ENCODE measurements at regions not wholly inside any gene's neighbourhood (a gene's known extent, or its start where the extent isn't known, plus 50 kb on each side); places are given as distances from the start of the nearest gene placed in this dataset.
A peak's percentile ranks its signal among the peaks of the same experiment; 100 is the strongest.

DNA sequence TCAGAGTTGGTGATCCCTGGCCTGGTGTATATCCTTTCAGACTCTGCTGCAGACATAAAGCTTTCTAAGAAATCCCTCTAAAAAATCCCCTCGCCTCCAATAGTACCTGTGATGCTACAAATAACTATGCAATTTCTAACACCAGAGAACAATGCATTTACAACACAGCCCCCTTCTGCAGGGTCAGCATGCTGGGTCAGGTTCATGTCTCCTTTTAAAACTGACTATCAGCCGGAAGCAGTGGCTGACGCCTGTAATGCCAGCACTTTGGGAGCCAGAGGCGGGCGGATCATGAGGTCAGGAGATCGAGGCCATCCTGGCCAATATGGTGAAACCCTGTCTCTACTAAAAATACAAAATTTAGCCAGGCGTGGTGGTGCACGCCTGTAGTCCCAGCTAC is 77.0 kb upstream of the SPATA12 start:
- no peak for DNase-seq

DNA sequence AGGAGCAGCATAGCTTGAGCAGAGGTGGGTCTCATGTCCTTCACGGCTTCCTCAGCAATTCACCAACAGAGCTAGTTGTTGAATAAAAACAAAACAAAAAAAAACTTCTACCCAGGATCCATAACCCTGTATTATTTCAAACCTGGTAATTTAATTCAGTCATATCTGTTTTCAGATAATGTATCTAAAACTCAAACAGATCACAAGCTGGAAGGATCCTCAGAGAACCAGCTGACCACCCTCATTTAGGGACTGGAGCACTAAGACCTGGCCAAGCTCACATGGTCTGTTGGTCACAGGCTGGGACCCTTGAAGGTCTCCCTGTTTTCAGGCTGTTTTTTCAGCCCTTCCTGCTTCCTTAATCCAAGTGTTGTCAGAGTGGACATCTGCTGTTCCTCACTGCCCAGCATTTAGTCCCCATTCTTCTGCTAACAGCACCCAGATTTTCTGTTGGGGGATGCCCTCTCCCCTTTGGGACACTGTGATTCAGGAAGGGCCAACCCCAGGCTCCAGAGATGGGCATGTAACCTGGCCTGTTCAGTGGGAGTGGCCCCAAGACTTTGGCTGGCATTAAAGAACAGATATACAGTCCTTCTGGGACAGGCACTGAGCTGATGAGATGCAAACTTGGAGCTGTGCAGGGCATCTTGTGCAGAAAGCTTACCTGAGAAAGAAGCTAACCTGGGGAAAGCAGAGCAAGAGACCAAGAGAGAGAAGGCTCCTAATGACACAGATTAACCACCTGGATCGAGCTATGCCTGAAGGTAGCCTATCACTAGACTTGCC is 78.8 kb upstream of the SPATA12 start:
- DNase-seq = no peak

DNA sequence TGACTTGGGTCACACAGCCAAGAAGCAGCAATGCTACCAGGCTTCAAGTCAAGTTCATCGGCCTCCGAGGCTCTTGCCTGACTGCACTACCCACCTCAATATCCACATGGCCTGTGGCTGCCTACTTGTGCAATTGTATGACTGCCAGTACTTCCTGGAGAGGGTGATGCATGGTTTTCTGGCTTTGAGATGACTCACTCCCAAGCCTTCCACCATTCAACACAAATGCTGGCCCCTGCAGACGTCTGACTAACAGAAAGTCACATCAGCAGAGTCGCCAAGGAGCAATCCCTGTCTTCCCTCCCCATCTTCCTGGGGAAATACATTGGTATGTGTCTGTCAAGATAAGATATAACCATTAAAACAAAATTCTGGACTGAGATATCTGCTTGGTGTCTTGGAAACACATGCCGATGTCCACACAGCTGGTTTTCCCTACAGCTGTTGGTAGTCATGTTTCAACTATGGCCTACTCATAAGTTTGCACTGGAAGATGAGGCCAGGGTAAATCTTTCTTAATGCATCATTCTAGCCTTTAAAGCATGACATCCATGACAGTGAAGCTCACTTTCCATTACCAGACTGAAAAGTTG is 79.6 kb upstream of the SPATA12 start:
- DNase-seq = no peak

DNA sequence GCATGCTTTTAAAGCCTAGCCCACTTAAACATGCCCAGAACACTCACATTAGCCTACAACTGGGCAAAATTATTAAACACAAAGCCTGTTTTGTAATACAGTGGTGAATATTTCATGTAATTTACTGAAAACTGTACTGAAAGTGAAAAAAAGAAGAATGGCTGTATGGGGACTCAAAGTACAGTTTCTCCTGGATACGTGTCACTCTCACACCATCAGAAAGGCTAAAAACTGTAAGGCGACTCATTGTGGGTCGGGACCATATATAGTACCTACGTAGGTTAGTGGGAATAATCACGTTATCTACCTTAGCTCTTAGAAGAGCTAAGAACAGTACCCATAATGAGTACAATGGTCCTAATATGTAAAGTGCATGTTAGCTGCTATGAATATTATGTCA is 80.2 kb upstream of the SPATA12 start:
- no peak for DNase-seq

DNA sequence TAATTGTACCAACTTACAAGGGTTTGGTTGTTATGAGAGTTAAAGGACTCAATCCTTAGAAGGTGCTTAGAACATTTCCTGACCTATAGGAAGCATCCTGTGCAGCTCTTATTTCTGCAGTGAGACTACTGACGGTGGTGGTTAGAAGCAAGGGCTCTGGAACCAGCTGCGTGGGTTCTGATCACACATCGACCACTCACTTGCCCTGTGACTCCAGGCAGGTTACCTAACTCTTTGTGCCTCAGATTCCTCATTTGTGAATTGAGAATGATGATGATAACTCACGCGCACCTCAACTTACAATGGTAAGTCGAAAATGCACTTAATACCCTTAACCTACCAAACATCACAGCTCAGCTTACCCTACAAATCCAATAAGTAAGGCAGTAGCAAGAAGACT is 80.7 kb upstream of the SPATA12 start:
- no peak for DNase-seq

DNA sequence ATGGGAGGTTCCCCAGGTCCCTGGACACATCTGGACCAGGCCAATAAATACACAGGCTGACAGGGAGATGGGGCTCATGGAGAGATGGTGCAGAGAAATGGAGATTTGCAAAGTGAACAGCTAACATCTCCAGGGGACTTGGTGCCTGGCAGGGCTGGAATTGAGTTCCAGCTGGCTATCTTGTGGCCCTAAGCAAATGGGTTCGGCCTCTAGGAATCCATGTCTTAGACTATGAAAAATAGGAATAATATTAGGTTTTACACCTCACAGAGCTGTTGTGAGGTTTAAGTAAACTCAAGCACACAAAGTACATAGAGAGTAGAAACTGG is 82.9 kb upstream of the SPATA12 start:
- DNase-seq = no peak

DNA sequence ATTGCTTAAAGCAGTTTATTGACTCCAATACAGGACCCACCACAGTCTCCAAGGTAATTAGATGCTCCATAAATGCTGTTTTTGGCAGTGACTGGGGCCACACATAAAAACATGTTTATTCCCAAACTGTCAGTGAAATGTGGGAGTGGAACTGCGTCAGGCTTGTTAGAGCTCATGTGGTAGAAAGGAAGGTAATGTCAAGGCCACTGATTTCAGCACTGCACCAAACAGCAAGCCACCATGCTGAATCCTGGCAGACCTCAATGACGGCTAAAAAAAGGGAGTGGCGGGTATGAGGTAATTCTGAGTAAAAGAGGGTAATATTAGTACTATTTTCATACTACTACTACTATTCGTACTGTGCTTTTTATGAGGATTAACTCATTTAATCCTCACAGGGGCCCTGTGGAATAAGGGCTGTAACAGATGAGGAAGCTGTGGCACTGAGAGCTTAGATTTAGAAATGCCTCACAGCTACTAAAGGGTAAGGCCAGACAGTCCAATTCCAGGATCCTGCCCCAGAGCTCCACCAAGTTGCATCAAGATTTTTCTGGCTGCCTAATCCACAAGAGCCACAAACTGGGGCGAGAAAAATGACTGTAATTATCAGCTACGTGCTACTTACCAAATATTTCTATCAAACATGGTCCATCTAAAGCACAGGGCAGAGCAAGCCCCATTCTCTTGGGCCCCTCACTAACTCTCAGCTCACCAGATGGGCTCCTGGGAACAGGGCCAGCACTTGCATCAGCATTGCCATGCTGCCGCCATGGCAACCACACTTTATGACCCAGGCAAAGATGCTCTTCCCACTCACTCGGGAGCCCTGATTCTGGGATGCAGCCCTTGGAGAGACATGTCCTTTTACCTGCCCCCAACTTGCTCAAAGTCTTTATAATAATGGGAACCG is 83.6 kb upstream of the SPATA12 start:
- DNase-seq = peak; percentile 73

DNA sequence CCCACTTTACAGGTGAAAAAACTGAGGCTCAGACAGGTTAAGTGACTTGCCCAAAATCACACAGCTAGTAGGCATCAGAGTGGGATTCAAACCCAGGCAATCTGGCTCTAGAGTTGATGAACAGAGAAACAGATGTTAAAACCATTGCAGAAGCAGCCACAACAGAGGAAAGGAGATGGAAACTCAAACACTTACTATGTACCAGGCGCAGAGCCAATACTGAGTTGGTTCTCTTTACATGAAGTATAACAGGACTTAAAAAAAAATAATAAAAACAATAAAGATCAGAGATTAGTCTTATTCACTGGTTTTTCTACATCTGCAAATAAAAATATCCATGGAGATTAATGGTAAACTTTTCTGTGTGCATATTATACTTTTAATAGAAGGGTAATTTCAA is 84.9 kb upstream of the SPATA12 start:
- no peak for DNase-seq

DNA sequence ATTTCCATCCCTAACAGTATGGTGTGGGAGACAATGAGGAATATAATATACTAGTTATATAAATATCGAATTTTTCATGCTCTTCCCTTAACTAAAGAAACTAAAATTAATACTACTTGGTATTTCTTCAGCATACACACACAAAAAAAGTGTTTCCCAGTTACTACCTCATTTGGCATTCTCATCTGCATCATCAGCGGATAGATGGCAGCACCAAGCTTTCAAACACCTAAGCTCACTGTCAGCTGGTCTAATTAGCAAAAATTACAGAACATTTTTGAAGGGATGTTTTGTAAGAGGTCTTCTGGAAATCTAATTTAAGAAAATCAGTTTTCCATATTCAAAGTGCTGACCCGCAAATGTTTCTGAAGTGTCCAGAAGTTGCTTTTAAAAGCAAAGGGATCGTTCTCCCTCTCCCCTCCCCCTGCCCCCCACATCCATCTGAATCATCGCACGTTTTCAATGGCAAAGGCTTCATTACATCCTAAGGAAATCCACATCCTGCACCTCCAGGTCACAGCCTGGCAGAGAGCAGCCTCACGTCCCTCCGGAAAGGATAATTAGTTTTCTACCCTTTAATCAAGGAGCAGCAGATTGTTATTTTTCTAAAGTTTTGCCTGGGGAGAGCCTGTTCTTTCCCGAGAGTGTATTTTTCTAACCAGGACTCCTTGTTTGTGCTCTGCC is 86.1 kb upstream of the SPATA12 start:
- no peak for DNase-seq

DNA sequence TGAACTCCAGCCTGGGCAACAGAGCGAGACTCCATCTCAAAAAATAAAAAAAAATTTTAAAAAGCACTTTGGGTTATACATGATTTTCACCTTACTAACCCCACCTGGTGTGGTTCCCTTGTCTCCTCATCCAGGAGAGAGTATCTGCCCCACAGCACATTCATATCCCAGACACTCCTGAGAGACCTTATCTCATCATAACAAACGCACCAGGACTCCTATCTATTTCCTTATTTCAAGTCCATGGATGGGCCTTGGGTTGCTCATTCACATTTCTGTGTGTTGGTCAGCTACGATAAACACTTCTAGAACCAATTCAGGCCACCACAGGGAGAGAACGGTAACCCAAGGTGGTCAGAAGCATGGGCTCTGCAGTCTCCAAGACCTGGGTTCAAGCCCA is 88.6 kb upstream of the SPATA12 start:
- DNase-seq = no peak

DNA sequence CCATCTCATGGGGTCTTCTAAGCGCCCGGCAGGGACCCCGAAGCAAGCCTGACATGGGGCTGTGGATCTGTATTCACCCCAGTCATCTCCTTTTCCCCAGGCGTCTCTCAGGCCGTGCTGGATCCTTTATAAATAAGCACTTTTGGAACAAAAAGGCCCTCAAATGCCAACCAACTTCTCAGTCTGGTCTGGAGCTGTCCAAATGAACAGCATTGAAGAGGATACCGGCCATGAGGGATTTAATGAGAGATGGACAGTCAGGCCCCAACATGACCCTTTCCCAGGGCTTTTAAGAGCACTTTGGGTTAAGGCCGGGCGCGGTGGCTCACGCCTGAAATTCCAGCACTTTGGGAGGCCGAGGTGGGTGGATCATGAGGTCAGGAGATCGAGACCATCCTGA is 89.2 kb upstream of the SPATA12 start:
- DNase-seq = no peak

DNA sequence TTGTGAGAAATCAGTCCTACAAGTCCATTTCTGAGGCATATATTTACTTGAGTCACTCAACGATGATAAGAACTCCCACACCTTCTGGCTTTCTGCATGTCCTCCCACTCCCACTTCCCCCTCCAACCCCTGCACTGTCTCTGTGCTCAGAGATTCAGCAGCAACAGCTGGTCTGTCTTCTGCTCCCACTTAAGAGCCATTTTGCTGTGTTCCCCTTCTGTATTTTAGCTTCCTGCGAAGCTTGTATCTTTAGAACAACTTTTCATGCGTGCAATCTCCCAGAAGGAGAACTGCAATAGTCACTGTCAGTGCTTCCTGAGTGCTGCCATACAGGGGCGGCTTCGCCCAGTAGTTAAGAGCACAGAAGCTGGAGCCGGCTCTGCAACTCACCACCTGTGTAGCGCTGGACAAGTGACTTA is 90.0 kb upstream of the SPATA12 start:
- no peak for DNase-seq

DNA sequence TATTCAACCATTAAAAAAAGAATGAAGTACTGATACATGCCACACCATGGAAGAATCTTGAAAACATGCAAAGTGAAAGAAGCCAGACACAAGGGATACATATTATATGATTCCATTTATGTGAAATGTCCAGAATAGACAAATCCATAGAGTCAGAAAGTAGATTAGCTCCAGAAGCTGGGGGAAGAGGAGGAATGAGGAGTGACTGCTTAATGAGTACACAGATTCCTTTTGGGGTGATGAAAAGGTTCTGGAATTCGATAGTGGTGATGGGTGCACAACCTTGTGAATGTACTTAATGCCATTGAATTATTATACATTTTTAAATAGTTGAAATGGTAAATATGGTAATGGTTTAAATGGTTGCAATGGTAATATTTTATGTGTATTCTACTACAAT is 90.6 kb upstream of the SPATA12 start:
- no peak for DNase-seq

DNA sequence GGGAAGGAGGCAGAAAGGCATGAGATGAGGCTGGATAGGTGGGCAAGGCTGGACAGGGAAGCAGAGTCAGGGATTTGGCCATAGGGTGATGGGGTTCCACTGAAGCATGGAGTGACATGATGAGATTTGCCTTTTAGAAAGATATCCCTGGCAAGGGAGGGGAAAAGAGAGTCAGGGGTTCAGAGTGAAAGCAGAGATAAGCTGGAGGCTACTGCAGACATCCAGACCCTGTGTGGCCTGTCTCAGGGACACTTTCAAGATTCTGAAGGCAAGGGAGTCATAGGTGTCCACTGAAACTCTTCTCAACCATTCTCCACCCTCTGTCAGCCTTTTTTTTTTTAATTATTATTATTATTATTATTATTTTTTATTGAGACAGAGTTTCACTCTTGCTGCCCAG is 94.0 kb upstream of the SPATA12 start:
- no peak for DNase-seq

DNA sequence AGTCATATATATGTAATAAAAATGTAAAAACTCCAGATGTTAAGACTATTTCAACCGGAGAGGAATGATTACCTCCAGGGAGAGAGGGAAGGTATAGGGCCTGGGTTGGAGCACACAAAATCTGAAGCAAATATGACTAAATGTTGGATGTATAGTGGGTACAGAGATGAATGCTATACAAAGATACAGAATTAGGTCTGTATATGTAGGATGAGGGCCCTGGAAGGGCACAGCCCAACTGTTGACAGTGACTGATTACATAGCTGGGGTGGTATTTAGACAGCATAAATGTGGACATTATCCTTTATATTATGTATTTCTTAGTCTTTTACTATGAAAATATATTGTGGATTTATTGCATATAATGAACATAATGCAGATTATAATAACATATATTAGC is 94.4 kb upstream of the SPATA12 start:
- no peak for DNase-seq

DNA sequence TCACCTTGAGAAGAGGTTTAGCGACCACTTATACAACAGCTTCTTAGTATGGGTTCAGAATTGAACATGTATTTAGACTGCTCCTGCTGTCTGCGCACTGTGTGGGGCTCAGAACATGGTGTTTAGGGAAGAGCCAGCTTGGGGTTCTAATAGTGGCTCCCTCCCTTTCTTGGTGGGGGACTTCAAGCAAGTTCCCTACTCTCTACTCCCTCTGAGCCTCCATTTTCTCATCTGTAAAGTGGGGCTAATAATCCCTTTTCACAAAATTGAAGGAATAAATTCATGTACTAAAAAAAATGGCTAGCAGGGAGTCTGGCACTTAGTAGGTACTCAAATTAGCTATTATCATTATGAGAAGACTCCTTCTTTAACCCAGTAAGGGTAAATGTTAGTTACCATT is 97.5 kb upstream of the SPATA12 start:
- DNase-seq = no peak

DNA sequence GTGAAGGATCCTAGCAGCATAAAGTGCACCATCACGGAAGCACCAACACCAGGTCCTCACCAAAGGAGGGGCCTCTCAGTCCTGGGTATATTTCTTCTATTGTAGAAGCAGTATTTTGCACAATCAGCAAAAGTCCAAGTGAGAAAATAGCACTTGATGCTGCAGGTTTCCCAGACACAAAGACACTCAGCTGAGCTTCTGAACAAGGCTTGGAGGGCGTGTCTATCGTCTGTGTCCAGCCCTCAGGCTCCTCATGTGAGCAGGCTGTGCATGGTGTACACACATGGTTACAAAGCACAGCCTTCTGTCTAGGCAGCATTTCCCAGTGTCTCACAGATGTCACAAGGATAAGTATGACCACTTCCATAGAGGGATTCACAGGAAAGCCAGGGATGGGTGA is 98.3 kb upstream of the SPATA12 start:
- DNase-seq = no peak

DNA sequence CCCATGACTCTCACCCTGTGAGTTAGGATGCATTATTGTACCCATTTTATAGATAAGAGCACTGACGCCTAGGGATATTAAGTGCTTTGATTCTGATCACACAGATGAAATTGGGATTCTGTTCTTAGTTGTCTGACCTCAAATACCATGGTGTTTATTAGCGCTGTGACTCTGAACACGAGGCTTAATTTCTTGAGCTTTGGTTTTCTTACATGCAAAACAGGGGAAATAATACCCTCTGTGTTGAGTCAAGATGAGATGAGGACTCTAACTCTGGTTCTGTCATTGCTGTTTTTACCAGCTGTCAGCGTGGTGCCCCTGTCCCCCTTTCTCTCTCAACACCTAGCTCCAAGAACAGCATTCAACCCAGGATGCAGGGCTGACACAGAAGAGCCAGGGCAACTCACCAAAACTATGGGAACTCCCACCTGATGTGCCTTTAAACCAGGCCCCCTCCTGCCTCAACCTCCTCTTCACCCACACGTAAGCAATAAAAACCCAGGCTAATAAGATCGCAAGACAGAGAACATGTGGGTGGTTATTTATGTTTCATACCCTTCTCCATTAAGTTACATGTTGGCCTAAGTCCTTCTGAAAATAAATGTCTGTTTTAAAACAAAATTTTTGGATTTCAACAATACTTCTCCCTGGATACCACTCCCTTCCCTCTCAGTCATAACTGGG is 100.1 kb upstream of the SPATA12 start:
- no peak for DNase-seq

DNA sequence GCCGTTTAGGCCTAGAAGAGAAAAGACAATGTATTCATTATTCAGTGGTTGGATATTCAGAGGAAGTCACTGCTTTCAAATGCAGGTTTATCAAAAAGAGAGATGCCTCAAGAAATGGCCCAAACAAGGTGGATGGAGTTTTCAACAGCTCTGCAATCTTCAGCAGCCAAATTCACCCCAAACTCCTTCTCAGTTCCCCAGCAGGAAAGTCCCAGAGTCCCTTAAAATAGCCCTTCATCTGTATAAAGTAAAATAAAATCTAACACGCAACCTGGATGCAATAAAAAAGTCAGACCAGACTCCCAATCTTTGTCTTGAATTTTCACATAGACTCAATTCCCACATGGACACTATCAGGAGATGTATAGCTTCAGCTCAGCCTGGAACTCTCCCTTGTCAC is 101.6 kb upstream of the SPATA12 start:
- no peak for DNase-seq

DNA sequence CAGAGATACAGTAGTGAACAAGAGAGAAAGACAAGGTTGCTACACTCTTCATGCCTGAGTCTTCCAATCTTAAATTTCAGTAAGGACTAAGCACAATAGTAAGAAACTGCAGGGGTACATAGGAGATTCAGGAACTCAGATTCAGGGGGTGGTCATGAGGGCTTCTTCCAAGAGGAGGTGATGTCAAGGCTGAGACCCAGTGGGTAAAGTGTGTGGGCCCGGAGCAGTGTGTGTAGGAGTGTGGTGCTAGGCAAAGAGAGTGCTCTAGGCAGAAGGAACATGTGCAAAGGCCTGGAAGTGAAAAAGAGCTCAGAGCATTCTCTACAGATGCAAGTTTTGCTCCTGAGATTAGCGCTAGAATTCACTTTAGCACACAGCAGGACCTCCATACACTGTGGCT is 102.9 kb upstream of the SPATA12 start:
- no peak for DNase-seq

DNA sequence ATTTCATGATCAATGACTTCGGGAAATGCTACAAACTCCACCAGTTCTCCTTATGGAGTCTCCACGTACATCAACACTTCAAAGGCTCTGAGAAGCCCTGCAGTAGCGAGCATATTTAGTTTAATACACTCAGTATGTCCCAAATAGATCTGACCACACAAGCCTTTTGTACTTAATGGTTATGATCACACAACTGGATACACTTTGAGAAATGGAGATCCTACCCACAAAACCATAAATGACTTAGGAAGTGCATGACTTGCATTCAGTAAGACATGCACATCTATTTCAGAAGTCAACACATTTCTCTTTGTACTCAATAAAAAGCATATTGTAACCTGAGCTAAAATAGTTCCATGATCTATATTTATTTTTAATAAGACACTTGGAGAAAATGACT is 103.6 kb upstream of the SPATA12 start:
- no peak for DNase-seq

DNA sequence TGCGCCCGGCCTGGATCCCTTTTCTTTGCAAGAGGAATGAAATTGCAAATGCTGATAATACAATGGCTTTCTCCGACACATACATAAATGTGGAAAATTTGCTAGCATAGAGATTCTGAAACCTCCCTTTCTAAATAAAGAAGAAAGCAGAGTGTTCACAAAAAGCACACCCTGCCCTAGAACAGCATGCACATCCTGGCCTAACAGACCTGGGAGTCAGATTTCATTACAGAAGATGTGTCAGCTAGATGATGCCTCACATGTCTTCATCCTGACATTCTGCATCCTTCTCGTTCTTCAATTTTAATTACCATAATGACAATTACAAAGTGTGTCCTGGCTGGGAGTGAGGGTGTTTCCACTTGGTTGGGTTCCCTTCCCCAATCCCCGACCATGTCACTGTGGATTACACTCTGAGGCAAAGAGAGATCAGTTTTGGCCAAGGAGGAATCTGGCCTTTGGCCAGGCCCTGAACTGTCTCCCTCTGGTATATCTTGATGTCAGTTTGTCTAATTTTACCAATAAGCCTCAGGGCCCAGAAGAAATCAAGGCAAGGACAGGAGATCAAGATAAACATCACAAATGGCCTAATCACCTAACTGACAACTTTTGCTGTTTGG is 104.9 kb upstream of the SPATA12 start:
- no peak for DNase-seq

Measured in NCI-H748 treated with DMSO at 0.1 percent for 48 hours (cell line).